ENCODE measurements at regions not wholly inside any gene's neighbourhood (a gene's known extent, or its start where the extent isn't known, plus 50 kb on each side); places are given as distances from the start of the nearest gene placed in this dataset.

- TF ChIP-seq CTCF (IDR thresholded peaks at IDR 0.05; ENCODE audit: insufficient read depth, low read length) (no peak), REST (IDR thresholded peaks at IDR 0.05; ENCODE audit: insufficient replicate concordance, low read depth) (no peak), POLR2AphosphoS5 (IDR thresholded peaks at IDR 0.05; ENCODE audit: low read depth) (no peak), GABPA (IDR thresholded peaks at IDR 0.05; ENCODE audit: low read depth) (no peak), SPI1 (IDR thresholded peaks at IDR 0.05; ENCODE audit: borderline replicate concordance, low read depth) (no peak)
These were observed 55.2 kb upstream of the HGFAC start for GRCh38 chr4:3386526-3386925.

All from HL-60 (cell line).